CD4-positive, alpha-beta T cell (primary cell): ENCODE measurements at regions not wholly inside any gene's neighbourhood (a gene's known extent, or its start where the extent isn't known, plus 50 kb on each side); places are given as distances from the start of the nearest gene placed in this dataset.

ENCODE experiments used
- ATAC-seq: fragments of 200-7000 bp; cut with Tn5 transposase; one replicate; pipeline ENCODE4 v1.10.0; 2022; ENCODE audit warnings: mild to moderate bottlenecking; ENCODE audit not compliant: poor library complexity
- CTCF ChIA-PET: fragments of 350-600 bp; sonication (Branson Sonifier 250); formaldehyde crosslinking; loops from one replicate; lab custom pipeline; 2021; ENCODE audit warnings: antibody characterized with exemption, inconsistent platforms; lab: Charles Lee
- POLR2A ChIA-PET: fragments of 350-600 bp; sonication (Branson Sonifier 250); formaldehyde crosslinking; loops from one replicate; lab custom pipeline; 2021; ENCODE audit warnings: antibody characterized with exemption, inconsistent platforms; lab: Charles Lee
- DNase-seq, 14 experiments: peaks; one replicate each; pipeline ENCODE4 v3.0.0-alpha.2; 2013 to 2020; ENCODE audit warnings: mixed read lengths in 2 of 14
- H3K27ac ChIP-seq, 2 donors: one replicate each; pipeline versions ENCODE4 v1.5.1 to v1.7.0; 2013; ENCODE audit warnings: low read length in 2 of 2, low read depth in 1 of 2, mild to moderate bottlenecking in 1 of 2
- H3K27me3 ChIP-seq, 2 experiments: 1 replicate in 1 of 2; 2 replicates in 1 of 2; pipeline versions ENCODE4 v1.6.1 to v1.7.0; 2013; ENCODE audit warnings: low read length in 2 of 2, control low read depth in 1 of 2, mild to moderate bottlenecking in 1 of 2, moderate library complexity in 1 of 2; ENCODE audit not compliant: insufficient read depth in 2 of 2, control insufficient read depth in 1 of 2
- H3K36me3 ChIP-seq: one replicate; pipeline ENCODE4 v1.6.1; 2013; ENCODE audit warnings: low read length, control low read depth; ENCODE audit not compliant: insufficient read depth
- H3K4me1 ChIP-seq: one replicate; pipeline ENCODE4 v1.6.1; 2013; ENCODE audit warnings: low read length, control low read depth; ENCODE audit not compliant: insufficient read depth
- H3K4me3 ChIP-seq: one replicate; pipeline ENCODE4 v1.5.1; 2013; ENCODE audit warnings: mild to moderate bottlenecking, low read length, moderate library complexity
- H3K9me3 ChIP-seq, 2 experiments: 1 replicate in 1 of 2; 2 replicates in 1 of 2; pipeline versions ENCODE4 v1.6.1 to v1.7.0; 2013; ENCODE audit warnings: low read length in 2 of 2, mild to moderate bottlenecking in 2 of 2, control low read depth in 1 of 2, moderate library complexity in 1 of 2; ENCODE audit not compliant: control insufficient read depth in 1 of 2, insufficient read depth in 1 of 2
- H3K27ac Mint-ChIP-seq: one replicate; pipeline ENCODE4 v1.8.0; 2020; ENCODE audit warnings: mixed read lengths
- H3K27me3 Mint-ChIP-seq: one replicate; pipeline ENCODE4 v1.8.0; 2021; ENCODE audit warnings: mixed read lengths
- H3K36me3 Mint-ChIP-seq: one replicate; pipeline ENCODE4 v1.8.0; 2021; ENCODE audit warnings: low read depth, mixed read lengths
- H3K4me1 Mint-ChIP-seq: one replicate; pipeline ENCODE4 v1.8.0; 2021; ENCODE audit warnings: low read depth, mixed read lengths
- H3K4me3 Mint-ChIP-seq: one replicate; pipeline ENCODE4 v1.8.0; 2020; ENCODE audit warnings: mild to moderate bottlenecking, mixed read lengths
- H3K9me3 Mint-ChIP-seq: one replicate; pipeline ENCODE4 v1.8.0; 2020; ENCODE audit warnings: mixed read lengths
- intact Hi-C, 2 experiments: fragments of 100-400 bp; cut with DNase I in 1 of 2; cut with micrococcal nuclease in 1 of 2; formaldehyde crosslinking; loops; one replicate each; pipeline versions ENCODE4 v1.15.1 to v1.9.0; 2023 to 2025; cut with DNase I, micrococcal nuclease
- TF ChIP-seq, protein P1 (sequence below): fragments of 200-600 bp; IDR thresholded peaks from one replicate; pipeline ENCODE4 v1.8.0; 2022; ENCODE audit warnings: antibody characterized with exemption, mild to moderate bottlenecking

DNA sequence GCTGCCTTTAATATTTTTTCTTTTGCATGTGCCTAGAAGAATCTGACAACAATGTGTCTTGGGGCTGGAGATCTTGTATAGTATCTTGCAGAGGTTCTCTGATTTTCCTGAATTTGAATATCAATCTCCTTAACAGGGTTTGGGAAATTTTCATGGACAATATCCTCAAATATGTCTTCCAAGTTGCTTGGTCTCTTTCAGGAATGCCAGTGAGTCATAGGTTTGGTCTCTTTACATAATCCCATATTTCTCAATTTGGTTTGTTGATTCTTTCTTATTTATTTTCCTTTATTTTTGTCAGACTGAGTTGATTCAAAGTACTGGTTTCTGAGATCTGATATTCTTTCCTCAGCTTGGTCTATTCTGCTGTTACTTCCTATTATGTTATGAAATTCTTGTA is 208.7 kb upstream of the GLI3 start:
- peaks cover 2 to 18% of the 10 kb centered on the region in 2 experiments for H3K9me3 ChIP-seq
- H3K27me3 ChIP-seq = no peaks in the 10 kb centered on the region
- no peaks in the 10 kb centered on the region for H3K36me3 ChIP-seq
- ChIA-PET CTCF (no interaction called here), POLR2A (no interaction called here)
- Mint-ChIP-seq H3K36me3 (no peaks in the 10 kb centered on the region), H3K4me3 (no peak overlapping the region), H3K27ac (no peak overlapping the region), H3K27me3 (peaks cover 12% of the 10 kb centered on the region), H3K4me1 (no peaks in the 10 kb centered on the region), H3K9me3 (peaks cover 9% of the 10 kb centered on the region)
- H3K4me1 ChIP-seq = no peaks in the 10 kb centered on the region
- DNase-seq = no peak
- intact Hi-C loops = no loop called here
- no peak for ATAC-seq
- TF ChIP-seq, protein P1, sequence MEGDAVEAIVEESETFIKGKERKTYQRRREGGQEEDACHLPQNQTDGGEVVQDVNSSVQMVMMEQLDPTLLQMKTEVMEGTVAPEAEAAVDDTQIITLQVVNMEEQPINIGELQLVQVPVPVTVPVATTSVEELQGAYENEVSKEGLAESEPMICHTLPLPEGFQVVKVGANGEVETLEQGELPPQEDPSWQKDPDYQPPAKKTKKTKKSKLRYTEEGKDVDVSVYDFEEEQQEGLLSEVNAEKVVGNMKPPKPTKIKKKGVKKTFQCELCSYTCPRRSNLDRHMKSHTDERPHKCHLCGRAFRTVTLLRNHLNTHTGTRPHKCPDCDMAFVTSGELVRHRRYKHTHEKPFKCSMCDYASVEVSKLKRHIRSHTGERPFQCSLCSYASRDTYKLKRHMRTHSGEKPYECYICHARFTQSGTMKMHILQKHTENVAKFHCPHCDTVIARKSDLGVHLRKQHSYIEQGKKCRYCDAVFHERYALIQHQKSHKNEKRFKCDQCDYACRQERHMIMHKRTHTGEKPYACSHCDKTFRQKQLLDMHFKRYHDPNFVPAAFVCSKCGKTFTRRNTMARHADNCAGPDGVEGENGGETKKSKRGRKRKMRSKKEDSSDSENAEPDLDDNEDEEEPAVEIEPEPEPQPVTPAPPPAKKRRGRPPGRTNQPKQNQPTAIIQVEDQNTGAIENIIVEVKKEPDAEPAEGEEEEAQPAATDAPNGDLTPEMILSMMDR = no peak
- no peak overlapping the region for H3K27ac ChIP-seq
- no peak overlapping the region for H3K4me3 ChIP-seq

DNA sequence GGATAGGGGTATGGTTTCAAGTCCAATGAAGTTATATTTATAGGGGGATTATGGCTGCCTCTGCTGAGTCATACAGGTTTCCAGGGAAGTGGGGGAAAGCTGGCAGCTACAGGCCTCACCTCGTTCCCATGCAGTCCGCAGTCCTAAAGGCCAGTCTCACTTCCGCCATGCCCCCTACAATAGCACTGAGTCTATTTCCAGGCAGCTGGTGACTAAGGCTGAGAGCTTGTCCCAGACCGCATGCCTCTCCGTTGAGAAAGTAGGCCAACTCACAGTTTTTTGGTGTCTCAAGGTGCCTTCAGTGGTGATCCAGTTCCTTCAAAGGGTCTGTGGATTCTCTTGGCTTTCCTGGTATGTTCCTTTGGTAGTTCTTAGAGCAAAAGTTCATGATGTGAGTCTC is 203.9 kb upstream of the GLI3 start:
- Histone ChIP-seq H3K9me3 (peaks cover 4 to 5% of the 10 kb centered on the region in 2 experiments), H3K27ac (no peak overlapping the region), H3K36me3 (no peaks in the 10 kb centered on the region), H3K4me3 (no peak overlapping the region), H3K4me1 (no peaks in the 10 kb centered on the region), H3K27me3 (no peaks in the 10 kb centered on the region)
- Mint-ChIP-seq H3K27me3 (no peaks in the 10 kb centered on the region), H3K27ac (no peak overlapping the region), H3K4me3 (no peak overlapping the region), H3K36me3 (no peaks in the 10 kb centered on the region), H3K4me1 (no peaks in the 10 kb centered on the region), H3K9me3 (peaks cover 30% of the 10 kb centered on the region)
- ATAC-seq = no peak
- TF ChIP-seq, protein P1 = no peak
- ChIA-PET POLR2A (no interaction called here), CTCF (no interaction called here)
- DNase-seq = no peak
- intact Hi-C loops = no loop called here

DNA sequence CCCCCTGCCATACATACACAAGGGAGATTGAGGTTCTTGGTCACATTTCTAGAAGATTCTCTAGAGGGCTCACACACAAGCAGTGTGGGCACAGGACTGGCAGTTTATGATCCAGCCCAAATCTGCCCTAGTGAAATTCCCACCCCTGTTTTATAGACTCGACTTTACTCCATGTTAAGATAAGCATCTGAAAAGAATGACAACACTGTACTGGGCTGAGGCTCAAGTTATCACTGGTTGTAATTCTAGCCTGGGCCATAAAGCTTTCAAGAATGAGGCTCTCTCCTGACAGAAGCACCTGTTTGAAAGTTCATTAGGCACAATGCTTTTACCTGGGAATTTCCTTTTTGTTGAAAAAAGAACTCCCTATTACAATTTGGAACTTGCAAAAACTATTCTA is 195.6 kb upstream of the GLI3 start:
- Histone ChIP-seq H3K27me3 (no peaks in the 10 kb centered on the region), H3K4me1 (no peaks in the 10 kb centered on the region), H3K27ac (no peak overlapping the region), H3K4me3 (no peak overlapping the region), H3K9me3 (no peaks in the 10 kb centered on the region), H3K36me3 (no peaks in the 10 kb centered on the region)
- ATAC-seq (no peak), DNase-seq (no peak)
- Mint-ChIP-seq H3K27me3 (no peaks in the 10 kb centered on the region), H3K9me3 (peaks cover 10% of the 10 kb centered on the region), H3K4me3 (no peak overlapping the region), H3K27ac (no peak overlapping the region), H3K36me3 (no peaks in the 10 kb centered on the region), H3K4me1 (no peaks in the 10 kb centered on the region)
- CTCF ChIA-PET = no interaction called here
- POLR2A ChIA-PET = no interaction called here
- TF ChIP-seq, protein P1 = no peak
- intact Hi-C loops = no loop called here
